ENCODE measurements at regions not wholly inside any gene's neighbourhood (a gene's known extent, or its start where the extent isn't known, plus 50 kb on each side); places are given as distances from the start of the nearest gene placed in this dataset.

GRCh38 chr15:96262097-96262496 is 68.4 kb upstream of the NR2F2 start:
- no peak for DNase-seq

DNA sequence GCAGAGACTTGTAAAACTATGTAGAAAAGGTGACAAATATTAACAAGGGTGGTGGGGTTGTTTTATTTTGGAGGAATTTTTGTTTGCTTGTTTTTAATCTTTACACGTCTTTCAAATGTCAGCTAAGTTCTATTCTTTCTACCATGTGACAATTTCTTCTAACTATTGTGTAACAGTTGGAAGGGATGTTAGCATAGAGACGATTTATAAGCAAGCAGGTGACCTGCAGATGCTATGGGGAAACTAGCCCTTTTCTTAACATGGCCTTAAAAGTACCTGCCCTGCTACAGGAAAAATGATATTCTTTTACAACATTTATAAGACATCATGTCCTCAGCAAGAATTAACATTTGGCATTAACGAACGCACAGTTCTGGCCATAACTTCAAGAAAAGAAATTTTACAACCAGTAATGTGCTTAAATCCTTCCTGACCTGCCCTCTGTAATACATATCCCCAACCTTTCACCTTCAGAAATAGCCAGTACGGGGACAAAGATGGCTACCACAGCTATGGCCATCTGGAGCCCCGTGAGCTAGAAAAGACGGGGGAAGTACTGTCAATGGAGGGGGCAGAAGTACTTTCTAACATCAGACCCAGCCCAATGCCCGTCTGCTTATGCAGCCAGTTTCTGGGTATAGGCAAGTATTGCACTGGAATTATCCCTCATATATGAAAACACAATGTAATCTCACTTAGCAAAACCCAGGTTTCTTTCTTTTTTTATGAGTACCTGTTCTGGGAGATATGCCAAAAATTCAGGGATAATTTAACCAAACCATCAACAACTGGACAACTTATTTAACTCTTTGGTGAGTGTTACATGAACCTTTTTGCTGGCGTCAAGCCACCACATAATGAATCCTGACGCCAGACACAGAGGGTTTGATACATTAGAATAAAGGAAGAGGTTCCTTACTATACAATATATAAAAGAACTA is 67.7 kb upstream of the NR2F2 start:
- no peak for DNase-seq

DNA sequence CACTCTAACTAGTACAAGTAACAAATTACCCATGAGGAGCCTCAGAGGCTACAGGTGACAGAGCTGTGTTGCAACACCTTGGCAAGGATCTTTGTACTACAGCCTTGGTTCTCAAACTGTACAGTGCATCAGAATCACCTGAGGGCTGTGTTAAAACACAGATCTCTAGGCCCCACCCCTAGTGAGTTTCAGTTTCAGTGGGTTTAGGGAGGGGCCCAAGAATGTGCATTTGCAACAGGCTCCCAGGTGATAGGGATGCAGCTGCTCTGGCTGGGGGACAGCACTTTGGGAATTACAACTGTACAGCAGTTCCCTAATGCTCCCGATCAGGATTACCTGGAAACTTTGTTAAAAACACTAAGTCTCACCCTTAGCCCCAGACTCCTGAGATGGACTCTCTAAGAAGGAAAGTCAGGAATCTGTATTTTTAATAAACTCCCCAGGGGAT is 66.1 kb upstream of the NR2F2 start:
- no peak for DNase-seq

DNA sequence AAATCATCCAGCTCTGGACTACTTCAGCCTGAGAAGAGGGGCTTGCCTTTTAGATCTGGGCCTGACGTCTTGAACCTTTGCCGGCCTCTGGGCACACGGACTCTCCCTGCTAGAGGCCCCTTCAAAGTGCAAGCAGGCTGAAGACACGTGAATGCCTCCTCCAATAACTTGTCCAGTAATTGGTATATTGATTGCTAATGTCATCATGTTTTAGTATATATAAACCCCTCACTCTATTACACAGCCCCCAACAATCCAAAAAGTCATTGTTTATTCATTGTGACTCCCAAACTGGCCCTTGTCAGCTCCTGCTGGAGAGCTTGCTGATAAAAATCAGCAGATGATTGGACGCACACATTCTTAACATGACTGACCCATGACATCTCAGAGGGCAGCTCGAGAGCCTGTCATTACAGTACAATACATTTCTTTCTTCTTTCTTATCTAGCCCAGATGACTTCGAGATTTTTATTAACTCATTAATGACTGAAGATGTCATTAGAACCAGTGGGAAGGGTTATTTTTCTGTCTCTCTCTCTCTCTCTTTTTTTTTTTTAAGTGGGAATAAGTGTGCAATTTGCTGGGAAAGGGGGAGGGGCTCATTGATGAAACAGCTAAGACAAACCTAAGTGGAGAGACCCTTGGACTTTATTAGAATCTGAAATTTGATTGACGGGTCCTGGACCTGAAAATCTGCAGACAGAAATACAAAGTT is 65.5 kb upstream of the NR2F2 start:
- peak; percentile 50 to 71 for DNase-seq

DNA sequence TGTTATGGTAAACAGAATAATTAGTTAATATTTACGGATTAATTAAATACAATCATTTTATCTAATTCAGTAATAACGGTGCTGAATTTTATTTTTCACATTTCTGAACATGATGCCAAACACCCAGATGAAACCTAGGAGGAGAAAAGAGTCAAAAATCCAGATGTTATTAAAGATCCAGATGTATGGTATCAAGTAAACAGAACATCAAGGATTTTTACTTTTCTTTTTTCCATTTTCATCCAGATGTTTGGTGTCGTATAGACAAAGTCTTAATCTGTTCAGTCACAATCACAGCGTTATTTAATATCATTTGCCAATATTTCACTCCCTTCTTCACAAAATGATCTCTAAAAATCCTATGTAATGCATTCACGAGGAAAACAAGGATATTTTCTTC is 64.0 kb upstream of the NR2F2 start:
- no peak for DNase-seq

GRCh38 chr15:96267463-96267862 is 63.0 kb upstream of the NR2F2 start:
- DNase-seq = no peak

DNA sequence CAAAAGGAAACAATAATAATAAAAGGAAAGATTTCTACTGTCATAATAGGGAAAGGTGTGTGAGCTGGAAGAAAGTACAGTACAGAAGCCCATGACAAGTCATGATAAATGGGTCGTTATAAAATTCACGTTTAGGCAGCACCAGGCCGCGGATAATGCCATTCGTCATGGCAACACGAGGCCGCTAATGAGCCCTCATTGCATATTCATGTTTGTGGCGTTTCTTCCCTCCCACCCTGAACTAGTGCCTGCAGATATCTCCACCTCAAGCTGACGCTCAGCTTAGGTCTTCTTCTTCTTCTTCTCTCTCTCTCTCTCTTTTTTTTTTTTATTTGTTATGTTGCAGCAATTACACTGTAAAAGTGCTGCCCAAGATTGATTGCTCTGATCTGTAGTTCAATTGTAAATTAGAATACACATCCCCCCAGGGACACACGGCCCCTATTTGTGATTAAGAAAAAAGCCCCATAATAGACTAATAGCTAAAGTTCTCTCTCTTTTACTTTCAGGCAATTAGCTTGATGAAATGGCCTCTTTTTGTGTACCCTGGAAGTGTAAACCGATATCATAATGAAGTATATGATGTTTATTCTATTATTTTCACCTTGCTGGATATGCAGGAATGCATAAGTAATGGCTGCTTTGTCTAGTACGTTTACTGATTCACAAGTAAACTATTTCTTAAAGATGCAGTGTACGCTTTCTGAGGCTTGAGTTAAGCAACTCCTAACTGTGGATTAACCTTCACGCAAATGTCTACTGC is 61.9 kb upstream of the NR2F2 start:
- DNase-seq = peak in 1 of 2 experiments; percentile 47

- DNase-seq = no peak
Observed at GRCh38 chr15:96270581-96271172, 59.8 kb upstream of the NR2F2 start.

DNA sequence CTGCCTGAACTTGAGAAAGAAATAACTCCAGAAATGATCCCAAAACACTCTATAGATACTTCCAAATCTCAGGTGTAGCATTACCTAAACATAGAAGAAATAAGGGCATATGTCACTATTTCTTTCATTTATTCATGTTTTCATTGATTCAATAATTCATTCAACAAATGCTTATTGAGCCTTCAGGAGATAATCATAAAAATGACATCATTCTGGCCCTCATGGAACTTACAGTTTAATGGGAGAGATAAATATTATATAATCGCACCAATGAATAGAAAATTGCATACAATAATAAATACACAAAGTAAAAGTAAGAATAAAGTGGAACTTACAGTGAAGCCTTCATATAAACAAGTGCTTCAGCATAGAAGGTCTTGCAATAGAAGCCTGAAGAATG is 58.1 kb upstream of the NR2F2 start:
- no peak for DNase-seq

GRCh38 chr15:96273317-96274086 is 57.0 kb upstream of the NR2F2 start:
- peak; percentile 85 to 93 for DNase-seq

GRCh38 chr15:96274087-96274440 is 56.4 kb upstream of the NR2F2 start:
- no peak for DNase-seq

DNA sequence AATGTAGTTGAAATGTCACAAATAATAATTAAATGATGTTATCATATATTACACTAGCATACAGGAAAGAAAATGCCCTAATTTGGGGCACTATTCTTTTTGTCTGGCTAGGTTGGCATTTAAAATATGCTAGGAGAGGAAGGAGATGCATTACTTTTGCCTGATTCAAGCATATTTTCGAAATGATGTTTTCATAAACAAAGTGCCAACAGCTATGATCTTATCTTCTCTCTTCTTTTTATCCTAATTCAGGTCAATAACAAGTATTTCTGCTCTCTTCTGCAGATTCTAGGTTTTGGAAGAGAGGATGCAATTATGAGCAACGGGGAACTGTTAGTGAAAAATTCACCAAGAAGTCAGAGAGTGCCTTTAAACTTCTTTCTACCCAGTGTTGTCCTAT is 55.8 kb upstream of the NR2F2 start:
- DNase-seq = peak in 1 of 2 experiments; percentile 72

DNA sequence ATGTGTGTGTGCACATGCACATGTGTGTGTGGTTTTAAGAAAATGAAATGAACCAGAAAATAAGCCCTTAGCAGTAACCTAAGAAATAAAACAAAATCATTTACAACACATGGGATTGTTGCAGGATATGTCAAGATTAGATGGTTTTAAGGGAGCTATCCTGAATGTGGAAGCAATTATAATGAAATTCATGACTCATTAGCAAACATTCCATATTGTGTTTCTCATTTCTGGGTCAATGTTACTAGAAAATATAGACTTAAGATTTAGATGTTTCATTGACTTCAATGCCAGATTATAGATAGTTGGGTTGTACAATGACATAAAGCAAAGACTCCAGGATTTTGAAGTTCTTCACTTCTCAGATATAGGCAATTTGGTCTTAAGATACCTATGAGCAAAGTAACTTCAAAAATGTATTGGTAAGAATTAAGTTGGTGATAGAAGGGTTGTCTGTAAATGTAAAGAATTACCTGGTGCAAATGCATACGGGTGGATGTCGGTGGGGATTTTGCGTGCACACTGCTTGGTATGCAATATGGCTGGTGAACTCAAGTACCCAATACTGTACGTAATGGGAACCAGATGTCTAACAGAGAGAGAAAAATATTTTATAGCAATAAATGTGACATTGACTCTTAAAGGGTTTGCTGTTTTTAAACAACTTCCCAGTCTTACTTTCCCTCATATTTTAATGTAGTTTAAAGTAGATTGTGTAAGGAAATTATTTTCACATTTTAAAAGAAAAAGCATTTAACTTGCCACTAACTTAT is 53.9 kb upstream of the NR2F2 start:
- DNase-seq = peak in 1 of 2 experiments; percentile 42
